ENCODE measurements at regions not wholly inside any gene's neighbourhood (a gene's known extent, or its start where the extent isn't known, plus 50 kb on each side); places are given as distances from the start of the nearest gene placed in this dataset.

DNA sequence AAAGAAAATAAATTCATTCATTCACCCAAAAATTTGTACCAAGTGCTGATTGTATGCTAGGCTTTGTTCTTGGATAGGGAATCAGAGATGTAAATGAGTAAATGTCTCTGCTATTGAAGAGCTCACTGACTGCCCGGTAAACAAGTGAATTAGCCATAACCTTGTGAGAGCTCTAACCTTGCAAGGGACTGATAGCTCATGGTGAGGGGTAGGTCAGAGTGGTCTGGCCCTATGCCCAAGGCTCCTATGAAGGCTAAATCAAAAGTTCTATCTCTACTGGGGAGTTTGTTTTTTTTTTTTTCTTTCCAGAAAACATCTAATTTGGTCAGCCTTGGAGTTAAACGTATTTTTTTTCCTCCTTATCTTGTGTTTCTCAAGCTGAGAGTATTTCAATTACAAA is 172.8 kb upstream of the CDH11 start:
- no peak for TF ChIP-seq POLR2A (IDR thresholded peaks at IDR 0.05)
- TF ChIP-seq, protein P1, sequence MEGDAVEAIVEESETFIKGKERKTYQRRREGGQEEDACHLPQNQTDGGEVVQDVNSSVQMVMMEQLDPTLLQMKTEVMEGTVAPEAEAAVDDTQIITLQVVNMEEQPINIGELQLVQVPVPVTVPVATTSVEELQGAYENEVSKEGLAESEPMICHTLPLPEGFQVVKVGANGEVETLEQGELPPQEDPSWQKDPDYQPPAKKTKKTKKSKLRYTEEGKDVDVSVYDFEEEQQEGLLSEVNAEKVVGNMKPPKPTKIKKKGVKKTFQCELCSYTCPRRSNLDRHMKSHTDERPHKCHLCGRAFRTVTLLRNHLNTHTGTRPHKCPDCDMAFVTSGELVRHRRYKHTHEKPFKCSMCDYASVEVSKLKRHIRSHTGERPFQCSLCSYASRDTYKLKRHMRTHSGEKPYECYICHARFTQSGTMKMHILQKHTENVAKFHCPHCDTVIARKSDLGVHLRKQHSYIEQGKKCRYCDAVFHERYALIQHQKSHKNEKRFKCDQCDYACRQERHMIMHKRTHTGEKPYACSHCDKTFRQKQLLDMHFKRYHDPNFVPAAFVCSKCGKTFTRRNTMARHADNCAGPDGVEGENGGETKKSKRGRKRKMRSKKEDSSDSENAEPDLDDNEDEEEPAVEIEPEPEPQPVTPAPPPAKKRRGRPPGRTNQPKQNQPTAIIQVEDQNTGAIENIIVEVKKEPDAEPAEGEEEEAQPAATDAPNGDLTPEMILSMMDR (IDR thresholded peaks at IDR 0.05), result no peak
- TF ChIP-seq EP300 (IDR thresholded peaks at IDR 0.05), result no peak
